ENCODE measurements at regions not wholly inside any gene's neighbourhood (a gene's known extent, or its start where the extent isn't known, plus 50 kb on each side); places are given as distances from the start of the nearest gene placed in this dataset.

- no peaks in the 10 kb centered on the region for H3K9me3 ChIP-seq (replicated peaks)
- no peaks in the 10 kb centered on the region for H3K27me3 ChIP-seq
- no peaks in the 10 kb centered on the region for H3K36me3 ChIP-seq
- H3K4me1 ChIP-seq: no peaks in the 10 kb centered on the region
- no peak overlapping the region for H3K27ac ChIP-seq
- no peak for DNase-seq
- H3K4me3 ChIP-seq: no peak overlapping the region
These were observed 725.1 kb upstream of the CHORDC1 start for GRCh38 chr11:90947930-90948329.

DNA sequence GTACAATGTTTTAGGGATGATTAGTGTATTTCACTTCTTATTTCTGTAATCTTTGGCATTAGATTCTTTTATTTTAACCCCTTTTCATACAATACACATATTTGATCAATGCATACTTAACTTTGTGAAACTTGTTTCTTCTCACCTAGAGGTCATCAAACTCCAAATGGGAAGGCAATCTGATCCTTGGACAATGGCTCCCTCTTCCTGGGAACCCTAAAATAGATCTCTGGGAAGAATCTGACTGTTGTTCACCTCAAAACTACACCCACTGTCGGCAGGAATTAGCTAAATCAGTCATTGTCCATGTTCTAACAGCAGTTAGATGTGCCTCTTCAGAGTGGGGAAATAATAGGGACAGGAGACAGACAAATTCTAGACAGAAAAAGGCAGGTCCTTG, 707.4 kb upstream of the CHORDC1 start:
- Histone ChIP-seq H3K36me3 (no peaks in the 10 kb centered on the region), H3K27me3 (no peaks in the 10 kb centered on the region), H3K27ac (no peak overlapping the region), H3K4me1 (no peaks in the 10 kb centered on the region), H3K9me3 (replicated peaks) (no peaks in the 10 kb centered on the region), H3K4me3 (no peak overlapping the region)
- DNase-seq: no peak

DNA sequence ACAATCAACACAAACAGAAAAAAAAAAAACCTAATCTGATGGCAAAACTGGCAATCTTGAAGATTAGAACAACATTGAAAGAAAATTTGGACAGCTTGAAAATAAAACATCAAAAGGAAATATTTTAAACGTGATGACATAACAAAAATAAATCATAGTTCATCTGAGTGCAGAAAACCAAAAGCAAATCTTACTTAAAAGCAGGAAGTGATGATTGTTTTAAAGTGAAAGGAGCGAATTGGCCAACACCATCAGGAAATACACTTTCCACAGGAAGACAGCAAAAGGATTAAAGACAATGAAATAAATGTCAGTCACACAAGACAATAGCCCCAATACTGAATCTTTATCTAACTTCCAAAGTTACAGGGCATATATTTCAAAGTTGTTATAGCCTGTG, 696.5 kb upstream of the CHORDC1 start:
- Histone ChIP-seq H3K9me3 (replicated peaks) (no peaks in the 10 kb centered on the region), H3K27me3 (no peaks in the 10 kb centered on the region), H3K27ac (no peak overlapping the region), H3K4me3 (no peak overlapping the region), H3K4me1 (no peaks in the 10 kb centered on the region), H3K36me3 (no peaks in the 10 kb centered on the region)
- no peak for DNase-seq

GRCh38 chr11:90916706-90917105, 693.9 kb upstream of the CHORDC1 start:
- Histone ChIP-seq H3K4me3 (no peak overlapping the region), H3K27me3 (no peaks in the 10 kb centered on the region), H3K36me3 (no peaks in the 10 kb centered on the region), H3K4me1 (no peaks in the 10 kb centered on the region), H3K27ac (no peak overlapping the region), H3K9me3 (replicated peaks) (no peaks in the 10 kb centered on the region)
- DNase-seq: no peak

DNA sequence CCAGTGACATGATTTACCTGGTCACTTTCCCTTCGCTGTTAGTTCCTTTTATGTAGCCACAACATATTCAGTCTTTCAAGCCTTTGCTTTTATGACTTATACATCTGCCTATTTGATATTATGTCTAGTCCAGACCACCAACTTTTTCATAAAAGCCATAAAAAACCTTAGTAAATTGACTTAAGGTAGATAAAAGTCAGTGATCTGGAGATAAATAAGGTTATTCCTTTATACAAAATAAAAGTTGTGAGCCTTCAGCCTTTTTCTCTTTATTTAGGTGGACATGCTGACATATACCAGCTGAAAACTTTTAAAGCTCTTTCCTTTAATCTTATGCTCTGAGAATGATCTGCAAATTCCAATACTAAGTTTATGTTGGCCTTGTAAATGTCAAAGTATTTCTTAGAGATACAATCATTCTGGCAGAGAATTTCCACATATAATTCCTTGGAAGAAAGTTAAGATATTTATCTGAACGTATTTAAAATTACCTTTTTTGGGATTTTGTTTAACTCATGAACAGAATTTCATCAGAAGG, 690.4 kb upstream of the CHORDC1 start:
- no peaks in the 10 kb centered on the region for H3K27me3 ChIP-seq
- H3K36me3 ChIP-seq: no peaks in the 10 kb centered on the region
- no peaks in the 10 kb centered on the region for H3K9me3 ChIP-seq (replicated peaks)
- H3K4me1 ChIP-seq: no peaks in the 10 kb centered on the region
- DNase-seq: no peak
- no peak overlapping the region for H3K27ac ChIP-seq
- no peak overlapping the region for H3K4me3 ChIP-seq

GRCh38 chr11:90912631-90913030, 689.8 kb upstream of the CHORDC1 start:
- H3K36me3 ChIP-seq: no peaks in the 10 kb centered on the region
- no peak overlapping the region for H3K4me3 ChIP-seq
- no peaks in the 10 kb centered on the region for H3K27me3 ChIP-seq

DNA sequence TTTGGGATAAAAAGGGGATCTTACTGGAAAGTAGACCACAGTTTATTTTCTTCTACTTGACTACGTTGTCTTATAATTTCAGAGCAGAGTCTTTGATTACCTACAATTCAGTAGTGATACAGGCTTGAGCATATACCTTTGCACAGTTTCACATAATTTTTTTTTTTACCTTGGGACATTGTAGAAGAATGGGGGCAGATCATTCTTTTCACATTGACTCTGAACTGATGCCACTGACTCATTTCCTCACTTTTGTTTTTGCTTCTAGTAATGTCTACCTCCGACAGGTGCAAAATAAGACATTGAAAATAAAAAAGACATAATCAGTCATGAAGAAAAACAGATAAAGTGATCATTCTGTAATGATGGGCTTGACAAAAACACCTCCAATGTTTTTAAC, 688.3 kb upstream of the CHORDC1 start:
- no peaks in the 10 kb centered on the region for H3K9me3 ChIP-seq (replicated peaks)
- no peaks in the 10 kb centered on the region for H3K36me3 ChIP-seq
- no peaks in the 10 kb centered on the region for H3K27me3 ChIP-seq
- no peaks in the 10 kb centered on the region for H3K4me1 ChIP-seq
- no peak overlapping the region for H3K4me3 ChIP-seq
- no peak overlapping the region for H3K27ac ChIP-seq
- no peak for DNase-seq

More at GRCh38 chr11:90912631-90913030, 689.8 kb upstream of the CHORDC1 start:
- H3K9me3 ChIP-seq (replicated peaks): no peaks in the 10 kb centered on the region
- H3K27ac ChIP-seq: no peak overlapping the region
- no peak for DNase-seq
- H3K4me1 ChIP-seq: no peaks in the 10 kb centered on the region

DNA sequence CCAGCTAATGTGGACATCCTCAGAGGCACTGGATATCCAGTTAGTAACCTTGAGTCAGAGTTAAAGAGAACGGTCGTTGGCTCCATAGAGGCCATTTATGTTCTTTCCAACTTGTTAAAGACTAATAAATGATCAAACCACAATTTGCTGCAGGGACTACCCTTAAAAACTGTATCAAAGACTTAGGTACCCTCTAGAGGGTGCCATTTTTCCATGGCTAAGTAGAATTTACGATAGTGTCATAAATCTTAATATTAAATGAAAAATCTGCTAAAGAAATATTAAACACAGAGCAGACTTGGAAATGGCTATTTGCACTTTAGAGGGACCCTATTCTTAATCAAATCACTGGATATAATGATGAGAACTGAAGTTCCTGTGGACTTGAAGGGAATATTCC, 685.2 kb upstream of the CHORDC1 start:
- Histone ChIP-seq H3K36me3 (no peaks in the 10 kb centered on the region), H3K9me3 (replicated peaks) (no peaks in the 10 kb centered on the region), H3K27me3 (no peaks in the 10 kb centered on the region), H3K27ac (no peak overlapping the region), H3K4me3 (no peak overlapping the region), H3K4me1 (no peaks in the 10 kb centered on the region)
- no peak for DNase-seq

DNA sequence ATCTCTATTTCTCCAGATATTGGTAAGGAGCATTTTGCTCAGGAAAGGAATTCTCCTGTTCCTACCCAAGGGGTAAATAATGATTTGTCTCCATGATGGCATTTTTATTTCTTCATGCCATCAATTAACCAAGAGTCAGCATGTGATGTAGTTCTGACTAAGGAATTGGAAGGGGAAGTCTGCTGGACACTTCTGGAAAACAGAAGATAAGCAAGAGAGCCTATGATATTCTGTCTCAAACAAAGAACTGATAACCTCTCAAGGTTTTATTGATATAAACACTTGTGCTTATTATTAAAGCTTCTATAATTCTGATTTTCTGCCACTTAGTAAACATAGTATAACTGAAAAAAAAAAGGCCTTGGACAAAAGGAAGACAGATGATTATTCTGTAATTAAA, 673.0 kb upstream of the CHORDC1 start:
- DNase-seq: no peak
- no peak overlapping the region for H3K27ac ChIP-seq
- H3K4me3 ChIP-seq: no peak overlapping the region
- no peaks in the 10 kb centered on the region for H3K4me1 ChIP-seq
- H3K9me3 ChIP-seq (replicated peaks): no peaks in the 10 kb centered on the region
- no peaks in the 10 kb centered on the region for H3K27me3 ChIP-seq
- H3K36me3 ChIP-seq: no peaks in the 10 kb centered on the region

DNA sequence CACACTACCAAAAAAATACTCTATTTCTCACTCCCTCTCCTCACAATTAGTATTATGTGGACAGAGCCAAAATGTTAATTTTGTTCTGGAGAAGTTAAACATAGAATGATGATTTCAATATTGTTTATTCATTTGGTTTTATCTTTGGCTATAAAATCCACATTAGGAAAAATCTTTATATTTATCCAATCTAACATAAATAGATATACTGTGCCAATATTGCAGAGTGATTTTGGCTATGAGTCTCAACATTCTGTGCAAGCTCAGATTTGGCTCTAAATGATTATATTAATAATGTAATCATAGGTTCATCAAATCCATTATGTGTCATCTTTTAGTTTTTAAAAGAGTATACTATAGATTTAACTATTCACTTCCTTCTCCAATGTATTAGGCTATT, 667.5 kb upstream of the CHORDC1 start:
- Histone ChIP-seq H3K4me1 (no peaks in the 10 kb centered on the region), H3K36me3 (no peaks in the 10 kb centered on the region), H3K9me3 (replicated peaks) (no peaks in the 10 kb centered on the region)

GRCh38 chr11:90884181-90884580, 661.3 kb upstream of the CHORDC1 start:
- Histone ChIP-seq H3K4me3 (no peak overlapping the region), H3K36me3 (no peaks in the 10 kb centered on the region), H3K9me3 (replicated peaks) (no peaks in the 10 kb centered on the region), H3K27ac (no peak overlapping the region), H3K27me3 (no peaks in the 10 kb centered on the region), H3K4me1 (no peaks in the 10 kb centered on the region)
- DNase-seq: no peak

More for the DNA sequence above, 667.5 kb upstream of the CHORDC1 start:
- DNase-seq: no peak
- Histone ChIP-seq H3K4me3 (no peak overlapping the region), H3K27ac (no peak overlapping the region), H3K27me3 (no peaks in the 10 kb centered on the region)

GRCh38 chr11:90874986-90875385, 652.1 kb upstream of the CHORDC1 start:
- no peaks in the 10 kb centered on the region for H3K27me3 ChIP-seq
- no peak overlapping the region for H3K27ac ChIP-seq
- H3K36me3 ChIP-seq: no peaks in the 10 kb centered on the region
- DNase-seq: no peak
- no peaks in the 10 kb centered on the region for H3K4me1 ChIP-seq
- no peaks in the 10 kb centered on the region for H3K9me3 ChIP-seq (replicated peaks)
- no peak overlapping the region for H3K4me3 ChIP-seq

DNA sequence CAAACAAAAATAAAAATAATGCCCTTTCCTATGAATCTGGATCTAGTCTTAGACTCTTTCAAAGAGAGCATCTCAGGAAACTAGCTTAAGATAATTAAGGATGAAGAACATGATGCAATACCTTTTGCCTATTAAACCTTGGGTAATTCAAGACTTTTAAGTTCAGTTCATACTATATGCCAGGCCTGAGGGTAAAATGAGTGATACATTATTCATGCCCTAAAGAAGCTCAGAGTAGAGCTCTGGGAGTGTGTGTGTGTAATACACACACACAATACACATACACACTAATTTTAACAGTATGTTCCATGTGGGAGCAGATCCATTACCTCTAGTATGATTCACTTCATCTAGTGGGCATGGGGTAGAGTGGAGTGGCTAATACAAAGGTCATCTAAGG, 651.4 kb upstream of the CHORDC1 start:
- Histone ChIP-seq H3K36me3 (no peaks in the 10 kb centered on the region), H3K4me1 (no peaks in the 10 kb centered on the region), H3K27me3 (no peaks in the 10 kb centered on the region), H3K9me3 (replicated peaks) (no peaks in the 10 kb centered on the region), H3K4me3 (no peak overlapping the region), H3K27ac (no peak overlapping the region)
- no peak for DNase-seq

GRCh38 chr11:90867416-90867815, 644.6 kb upstream of the CHORDC1 start:
- no peak overlapping the region for H3K27ac ChIP-seq
- no peaks in the 10 kb centered on the region for H3K4me1 ChIP-seq
- no peaks in the 10 kb centered on the region for H3K36me3 ChIP-seq
- no peak overlapping the region for H3K4me3 ChIP-seq
- no peaks in the 10 kb centered on the region for H3K27me3 ChIP-seq
- no peak for DNase-seq
- no peaks in the 10 kb centered on the region for H3K9me3 ChIP-seq (replicated peaks)

DNA sequence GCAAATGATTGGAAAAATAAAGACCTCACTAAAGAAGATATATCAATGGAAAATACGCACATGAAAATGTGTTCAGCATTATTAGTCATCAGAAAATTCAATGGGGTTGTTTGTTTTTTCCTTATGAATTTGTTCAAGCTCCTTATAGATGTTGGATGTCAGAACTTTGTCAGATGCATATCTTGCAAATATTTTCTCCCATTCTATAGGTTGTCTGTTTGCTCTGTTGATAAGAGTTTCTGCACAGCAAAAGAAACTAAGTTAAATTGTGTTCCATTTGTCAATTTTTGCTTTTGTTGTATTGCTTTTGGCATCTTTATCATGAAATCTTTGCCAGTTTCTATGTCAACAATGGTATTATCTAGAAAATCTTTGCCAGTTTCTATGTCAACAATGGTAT, 633.9 kb upstream of the CHORDC1 start:
- H3K27ac ChIP-seq: no peak overlapping the region
- H3K4me1 ChIP-seq: no peaks in the 10 kb centered on the region
- no peaks in the 10 kb centered on the region for H3K27me3 ChIP-seq
- no peaks in the 10 kb centered on the region for H3K36me3 ChIP-seq
- no peak overlapping the region for H3K4me3 ChIP-seq
- no peak for DNase-seq
- H3K9me3 ChIP-seq (replicated peaks): no peaks in the 10 kb centered on the region

- H3K27ac ChIP-seq: no peak overlapping the region
- no peaks in the 10 kb centered on the region for H3K36me3 ChIP-seq
- no peaks in the 10 kb centered on the region for H3K27me3 ChIP-seq
- DNase-seq: no peak
- H3K9me3 ChIP-seq (replicated peaks): no peaks in the 10 kb centered on the region
- H3K4me3 ChIP-seq: no peak overlapping the region
- H3K4me1 ChIP-seq: no peaks in the 10 kb centered on the region
These were observed 632.7 kb upstream of the CHORDC1 start for GRCh38 chr11:90855531-90855930.
